ENCODE measurements at regions not wholly inside any gene's neighbourhood (a gene's known extent, or its start where the extent isn't known, plus 50 kb on each side); places are given as distances from the start of the nearest gene placed in this dataset.

DNA sequence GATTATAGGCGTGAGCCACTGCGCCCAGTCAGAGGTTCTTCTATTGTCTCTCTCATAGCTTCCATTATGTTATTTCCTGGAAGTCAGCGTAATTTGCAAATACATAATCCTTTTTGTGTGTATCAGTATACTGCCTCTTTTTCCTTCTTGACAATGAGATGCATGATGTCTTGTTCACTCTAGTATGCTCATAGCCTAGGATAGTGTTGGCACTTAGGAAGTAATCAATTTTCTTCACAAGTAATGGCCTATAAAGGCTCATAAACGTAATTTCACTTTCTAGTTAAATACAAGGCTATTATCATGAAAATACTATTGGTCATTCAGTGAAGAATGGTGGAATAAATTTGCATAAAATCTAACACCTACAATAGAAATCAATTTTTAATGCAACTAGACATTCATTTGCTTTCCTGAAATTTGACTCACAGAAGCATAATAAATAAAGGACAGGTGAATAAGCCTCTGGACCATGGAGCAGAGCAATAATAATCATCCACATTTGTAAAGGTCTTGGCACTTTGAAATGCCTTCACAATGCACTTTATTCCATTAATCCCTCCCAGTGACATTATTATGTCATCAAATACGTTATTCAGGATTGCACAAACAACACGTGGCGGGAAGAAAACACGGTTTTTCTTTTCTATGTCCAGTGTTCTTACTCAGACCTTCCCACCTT, 366.9 kb upstream of the BTBD3 start:
- Mint-ChIP-seq H3K27me3 (ENCODE audit: low read depth) (no peaks in the 10 kb centered on the region), H3K27ac (ENCODE audit: unreplicated experiment) (no peak overlapping the region), H3K9me3 (ENCODE audit: low read depth) (no peaks in the 10 kb centered on the region), H3K4me3 (ENCODE audit: unreplicated experiment) (no peak overlapping the region), H3K36me3 (ENCODE audit: low read depth) (no peaks in the 10 kb centered on the region), H3K4me1 (ENCODE audit: low read depth) (peaks cover 28% of the 10 kb centered on the region)
- TF ChIP-seq, protein P1, sequence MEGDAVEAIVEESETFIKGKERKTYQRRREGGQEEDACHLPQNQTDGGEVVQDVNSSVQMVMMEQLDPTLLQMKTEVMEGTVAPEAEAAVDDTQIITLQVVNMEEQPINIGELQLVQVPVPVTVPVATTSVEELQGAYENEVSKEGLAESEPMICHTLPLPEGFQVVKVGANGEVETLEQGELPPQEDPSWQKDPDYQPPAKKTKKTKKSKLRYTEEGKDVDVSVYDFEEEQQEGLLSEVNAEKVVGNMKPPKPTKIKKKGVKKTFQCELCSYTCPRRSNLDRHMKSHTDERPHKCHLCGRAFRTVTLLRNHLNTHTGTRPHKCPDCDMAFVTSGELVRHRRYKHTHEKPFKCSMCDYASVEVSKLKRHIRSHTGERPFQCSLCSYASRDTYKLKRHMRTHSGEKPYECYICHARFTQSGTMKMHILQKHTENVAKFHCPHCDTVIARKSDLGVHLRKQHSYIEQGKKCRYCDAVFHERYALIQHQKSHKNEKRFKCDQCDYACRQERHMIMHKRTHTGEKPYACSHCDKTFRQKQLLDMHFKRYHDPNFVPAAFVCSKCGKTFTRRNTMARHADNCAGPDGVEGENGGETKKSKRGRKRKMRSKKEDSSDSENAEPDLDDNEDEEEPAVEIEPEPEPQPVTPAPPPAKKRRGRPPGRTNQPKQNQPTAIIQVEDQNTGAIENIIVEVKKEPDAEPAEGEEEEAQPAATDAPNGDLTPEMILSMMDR (IDR thresholded peaks at IDR 0.05), result no peak
- DNase-seq (ENCODE audit: low spot score), result no peak

DNA sequence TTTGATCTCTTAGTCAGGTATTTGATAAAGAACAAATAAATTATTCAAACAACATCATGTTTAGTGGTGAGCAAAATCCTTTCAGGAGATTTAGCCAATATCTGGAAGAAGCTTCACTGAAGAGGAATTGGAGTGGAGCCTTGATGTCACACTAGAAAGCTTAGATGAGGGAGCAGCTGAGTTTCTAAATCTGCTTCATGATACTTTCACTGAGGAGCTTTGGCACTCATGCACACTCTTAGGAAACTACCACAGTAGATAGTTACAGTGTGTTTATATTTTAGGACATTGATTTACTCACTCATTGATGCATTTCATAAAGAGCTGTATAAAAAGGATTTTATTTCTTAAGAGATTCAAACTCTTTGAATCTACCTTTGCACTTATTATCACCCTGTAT, 366.2 kb upstream of the BTBD3 start:
- H3K27me3 Mint-ChIP-seq (ENCODE audit: low read depth), result no peaks in the 10 kb centered on the region

GRCh38 chr20:11553603-11554002, 364.1 kb upstream of the BTBD3 start:
- TF ChIP-seq, protein P1 (IDR thresholded peaks at IDR 0.05), result peak; percentile 80
- Mint-ChIP-seq H3K4me3 (ENCODE audit: unreplicated experiment) (no peak overlapping the region), H3K27me3 (ENCODE audit: low read depth) (no peaks in the 10 kb centered on the region), H3K9me3 (ENCODE audit: low read depth) (no peaks in the 10 kb centered on the region), H3K36me3 (ENCODE audit: low read depth) (no peaks in the 10 kb centered on the region), H3K27ac (ENCODE audit: unreplicated experiment) (no peak overlapping the region), H3K4me1 (ENCODE audit: low read depth) (peaks cover 28% of the 10 kb centered on the region)
- DNase-seq (ENCODE audit: low spot score), result no peak

More for the DNA sequence above, 366.2 kb upstream of the BTBD3 start:
- no peak overlapping the region for H3K4me3 Mint-ChIP-seq (ENCODE audit: unreplicated experiment)
- peaks cover 28% of the 10 kb centered on the region for H3K4me1 Mint-ChIP-seq (ENCODE audit: low read depth)
- TF ChIP-seq, protein P1 (IDR thresholded peaks at IDR 0.05), result no peak
- no peaks in the 10 kb centered on the region for H3K36me3 Mint-ChIP-seq (ENCODE audit: low read depth)
- no peak for DNase-seq (ENCODE audit: low spot score)
- H3K27ac Mint-ChIP-seq (ENCODE audit: unreplicated experiment), result no peak overlapping the region
- no peaks in the 10 kb centered on the region for H3K9me3 Mint-ChIP-seq (ENCODE audit: low read depth)

DNA sequence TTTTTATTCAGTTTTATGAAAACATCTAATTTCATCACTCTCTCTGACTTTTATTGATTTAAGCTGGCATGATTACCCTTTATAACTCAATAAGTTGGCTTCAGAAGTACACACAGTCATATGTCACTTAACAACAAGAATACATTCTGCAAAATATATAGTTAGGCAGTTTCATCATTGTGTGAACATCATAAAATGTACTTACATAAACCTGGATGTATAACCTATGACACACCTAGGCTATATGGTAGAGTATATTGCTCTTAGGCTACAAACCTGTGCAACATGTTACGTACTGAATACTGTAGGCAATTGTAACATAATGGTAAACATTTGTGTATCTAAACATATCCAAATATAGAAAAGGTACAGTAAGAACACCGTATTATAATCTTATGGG, 362.2 kb upstream of the BTBD3 start:
- Mint-ChIP-seq H3K4me1 (ENCODE audit: low read depth) (peaks cover 20% of the 10 kb centered on the region), H3K4me3 (ENCODE audit: unreplicated experiment) (no peak overlapping the region), H3K9me3 (ENCODE audit: low read depth) (no peaks in the 10 kb centered on the region), H3K27ac (ENCODE audit: unreplicated experiment) (peak overlapping the region; percentile 47), H3K36me3 (ENCODE audit: low read depth) (no peaks in the 10 kb centered on the region), H3K27me3 (ENCODE audit: low read depth) (no peaks in the 10 kb centered on the region)
- TF ChIP-seq, protein P1 (IDR thresholded peaks at IDR 0.05), result no peak
- DNase-seq (ENCODE audit: low spot score), result no peak

DNA sequence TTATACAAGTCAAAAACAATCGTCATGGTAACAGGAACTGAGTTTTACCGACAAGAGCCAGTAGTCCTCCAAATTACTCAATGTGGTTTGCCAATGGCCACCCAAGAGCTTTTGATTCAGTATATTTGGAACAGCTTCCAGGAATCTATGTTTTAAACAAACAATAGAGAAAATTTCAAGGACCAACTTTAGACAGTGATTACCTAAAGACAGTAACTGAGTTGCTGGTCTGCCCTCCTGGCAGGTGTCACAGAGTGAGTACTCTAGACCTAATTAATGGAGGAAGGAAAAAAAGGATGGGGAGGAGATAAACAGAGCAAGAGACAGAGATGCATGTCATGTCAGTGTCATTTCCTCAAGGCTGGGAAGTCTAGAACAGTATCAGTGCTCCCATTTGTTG, 361.3 kb upstream of the BTBD3 start:
- no peak overlapping the region for H3K4me3 Mint-ChIP-seq (ENCODE audit: unreplicated experiment)
- no peak overlapping the region for H3K27ac Mint-ChIP-seq (ENCODE audit: unreplicated experiment)
- no peak for DNase-seq (ENCODE audit: low spot score)
- peaks cover 20% of the 10 kb centered on the region for H3K4me1 Mint-ChIP-seq (ENCODE audit: low read depth)
- H3K27me3 Mint-ChIP-seq (ENCODE audit: low read depth), result no peaks in the 10 kb centered on the region
- H3K36me3 Mint-ChIP-seq (ENCODE audit: low read depth), result no peaks in the 10 kb centered on the region
- TF ChIP-seq, protein P1 (IDR thresholded peaks at IDR 0.05), result no peak
- no peaks in the 10 kb centered on the region for H3K9me3 Mint-ChIP-seq (ENCODE audit: low read depth)
